ENCODE measurements at regions not wholly inside any gene's neighbourhood (a gene's known extent, or its start where the extent isn't known, plus 50 kb on each side); places are given as distances from the start of the nearest gene placed in this dataset.

DNA sequence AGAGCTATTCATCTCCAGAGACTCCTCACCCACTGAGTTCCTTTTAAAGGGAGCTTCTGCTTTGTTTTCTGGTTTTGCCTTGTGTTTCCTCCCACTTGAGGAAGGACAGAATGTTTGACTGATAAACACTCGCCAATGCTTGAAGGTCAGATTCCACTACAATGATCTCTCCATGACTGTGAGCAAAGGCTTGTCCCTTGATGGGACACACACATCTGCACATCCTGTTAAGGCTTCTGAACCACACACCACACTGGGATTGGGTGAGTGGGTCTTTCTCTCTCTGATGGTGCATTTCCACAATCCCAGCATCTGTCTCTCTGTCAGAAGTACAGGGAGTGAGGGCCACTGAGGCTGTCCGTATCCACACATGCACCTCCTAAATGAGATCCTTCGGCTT lies 245.3 kb downstream of the IRS2 start:
- Mint-ChIP-seq H3K27me3 (peaks cover 7% of the 10 kb centered on the region), H3K27ac (no peak overlapping the region), H3K9me3 (ENCODE audit: low read depth) (no peaks in the 10 kb centered on the region), H3K4me1 (peaks cover 3% of the 10 kb centered on the region), H3K4me3 (no peak overlapping the region), H3K36me3 (ENCODE audit: low read depth) (no peaks in the 10 kb centered on the region)
- ATAC-seq: no peak
- ChIA-PET CTCF (no interaction called here), POLR2A (no interaction called here)
- intact Hi-C loops (cut with DNase I, micrococcal nuclease): no loop called here
- DNase-seq: no peak

GRCh38 chr13:109537584-109537983 lies 248.8 kb downstream of the IRS2 start:
- intact Hi-C loops (cut with DNase I, micrococcal nuclease): no loop called here
- CTCF ChIA-PET: no interaction called here
- peaks cover 12% of the 10 kb centered on the region for H3K27me3 Mint-ChIP-seq
- POLR2A ChIA-PET: no interaction called here
- no peak overlapping the region for H3K4me3 Mint-ChIP-seq
- no peaks in the 10 kb centered on the region for H3K36me3 Mint-ChIP-seq (ENCODE audit: low read depth)
- H3K9me3 Mint-ChIP-seq (ENCODE audit: low read depth): no peaks in the 10 kb centered on the region
- no peaks in the 10 kb centered on the region for H3K4me1 Mint-ChIP-seq
- DNase-seq (no peak), ATAC-seq (no peak)
- H3K27ac Mint-ChIP-seq: no peak overlapping the region

DNA sequence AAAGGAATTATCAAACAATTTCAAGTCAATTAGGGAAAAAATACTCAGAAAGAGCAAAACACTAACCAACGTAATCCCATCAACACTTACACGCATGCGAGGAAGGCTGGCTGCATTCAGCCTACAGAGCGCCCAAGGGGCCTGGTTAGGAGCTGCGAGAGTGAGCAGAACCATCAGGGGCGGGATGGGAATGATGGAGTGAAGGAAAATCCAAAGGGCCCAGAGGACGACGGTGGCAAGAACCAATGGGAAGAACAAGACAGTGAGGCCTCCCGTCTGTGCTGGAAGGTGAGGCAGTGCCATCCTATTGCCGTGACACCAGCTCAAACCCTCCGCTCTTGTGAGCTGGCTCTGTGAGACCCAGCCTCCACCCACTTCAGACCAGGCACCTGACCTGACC lies 253.0 kb downstream of the IRS2 start:
- Mint-ChIP-seq H3K9me3 (ENCODE audit: low read depth) (no peaks in the 10 kb centered on the region), H3K27ac (no peak overlapping the region), H3K4me1 (no peaks in the 10 kb centered on the region), H3K4me3 (no peak overlapping the region), H3K36me3 (ENCODE audit: low read depth) (no peaks in the 10 kb centered on the region), H3K27me3 (peaks cover 8% of the 10 kb centered on the region)
- ChIA-PET CTCF (no interaction called here), POLR2A (no interaction called here)
- intact Hi-C loops (cut with DNase I, micrococcal nuclease): no loop called here
- no peak for ATAC-seq
- no peak for DNase-seq

GRCh38 chr13:109529964-109530363 lies 256.4 kb downstream of the IRS2 start:
- Mint-ChIP-seq H3K27me3 (peaks cover 9% of the 10 kb centered on the region), H3K27ac (no peak overlapping the region), H3K4me1 (no peaks in the 10 kb centered on the region), H3K4me3 (no peak overlapping the region), H3K36me3 (ENCODE audit: low read depth) (no peaks in the 10 kb centered on the region), H3K9me3 (ENCODE audit: low read depth) (no peaks in the 10 kb centered on the region)
- ChIA-PET POLR2A (no interaction called here), CTCF (no interaction called here)
- intact Hi-C loops (cut with DNase I, micrococcal nuclease): no loop called here
- ATAC-seq (no peak), DNase-seq (no peak)

- DNase-seq (no peak), ATAC-seq (no peak)
- Mint-ChIP-seq H3K4me1 (no peaks in the 10 kb centered on the region), H3K36me3 (ENCODE audit: low read depth) (no peaks in the 10 kb centered on the region), H3K4me3 (no peak overlapping the region), H3K27me3 (peaks cover 3% of the 10 kb centered on the region), H3K27ac (no peak overlapping the region), H3K9me3 (ENCODE audit: low read depth) (no peaks in the 10 kb centered on the region)
- ChIA-PET POLR2A (no interaction called here), CTCF (no interaction called here)
- intact Hi-C loops (cut with DNase I, micrococcal nuclease): no loop called here
Observed at GRCh38 chr13:109521719-109522118, 264.7 kb downstream of the IRS2 start.

- ChIA-PET CTCF (interaction anchor here (0.7 kb wide), 1 partner anchor 10 kb away, joined by 6 read pairs; no protein-coding TSS in a partner anchor), POLR2A (no interaction called here)
- Mint-ChIP-seq H3K4me1 (no peaks in the 10 kb centered on the region), H3K27ac (no peak overlapping the region), H3K9me3 (ENCODE audit: low read depth) (no peaks in the 10 kb centered on the region), H3K36me3 (ENCODE audit: low read depth) (no peaks in the 10 kb centered on the region), H3K27me3 (no peaks in the 10 kb centered on the region), H3K4me3 (no peak overlapping the region)
- no peak for DNase-seq
- ATAC-seq: no peak
- intact Hi-C loops (cut with DNase I, micrococcal nuclease): no loop called here
Observed at GRCh38 chr13:109517517-109517916, 268.9 kb downstream of the IRS2 start.

GRCh38 chr13:109516186-109516585 lies 270.2 kb downstream of the IRS2 start:
- H3K9me3 Mint-ChIP-seq (ENCODE audit: low read depth): no peaks in the 10 kb centered on the region
- DNase-seq (no peak), ATAC-seq (no peak)
- ChIA-PET CTCF (no interaction called here), POLR2A (no interaction called here)
- intact Hi-C loops (cut with DNase I, micrococcal nuclease): no loop called here
- no peaks in the 10 kb centered on the region for H3K27me3 Mint-ChIP-seq
- no peaks in the 10 kb centered on the region for H3K4me1 Mint-ChIP-seq
- no peak overlapping the region for H3K27ac Mint-ChIP-seq
- H3K4me3 Mint-ChIP-seq: no peak overlapping the region
- H3K36me3 Mint-ChIP-seq (ENCODE audit: low read depth): no peaks in the 10 kb centered on the region

DNA sequence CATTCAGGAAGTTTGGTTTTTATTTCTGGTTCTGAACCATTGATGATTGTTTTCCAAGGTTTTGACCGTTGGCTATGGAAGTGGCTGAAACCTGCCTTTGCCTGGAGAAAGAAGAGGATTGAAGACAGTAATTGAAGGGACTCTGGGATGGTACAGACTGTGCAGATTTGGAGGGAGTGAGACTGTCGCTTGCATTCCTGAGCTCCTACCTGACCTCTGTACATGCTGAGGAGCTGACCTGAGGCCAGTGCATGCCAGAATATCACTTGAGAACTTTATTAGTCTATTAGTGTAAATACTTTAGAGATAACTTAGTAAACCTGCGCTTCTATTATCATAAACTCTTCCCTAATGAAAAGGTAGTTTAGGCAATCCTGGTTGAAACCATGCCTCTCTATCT lies 276.4 kb downstream of the IRS2 start:
- Mint-ChIP-seq H3K27me3 (peaks cover 13% of the 10 kb centered on the region), H3K4me1 (no peaks in the 10 kb centered on the region), H3K36me3 (ENCODE audit: low read depth) (no peaks in the 10 kb centered on the region), H3K27ac (no peak overlapping the region), H3K9me3 (ENCODE audit: low read depth) (peaks cover 2% of the 10 kb centered on the region), H3K4me3 (no peak overlapping the region)
- POLR2A ChIA-PET: no interaction called here
- CTCF ChIA-PET: interaction anchor here (0.7 kb wide), 1 partner anchor 1955 kb away, joined by 3 read pairs; no protein-coding TSS in a partner anchor
- DNase-seq (no peak), ATAC-seq (no peak)
- intact Hi-C loops (cut with DNase I, micrococcal nuclease): no loop called here

DNA sequence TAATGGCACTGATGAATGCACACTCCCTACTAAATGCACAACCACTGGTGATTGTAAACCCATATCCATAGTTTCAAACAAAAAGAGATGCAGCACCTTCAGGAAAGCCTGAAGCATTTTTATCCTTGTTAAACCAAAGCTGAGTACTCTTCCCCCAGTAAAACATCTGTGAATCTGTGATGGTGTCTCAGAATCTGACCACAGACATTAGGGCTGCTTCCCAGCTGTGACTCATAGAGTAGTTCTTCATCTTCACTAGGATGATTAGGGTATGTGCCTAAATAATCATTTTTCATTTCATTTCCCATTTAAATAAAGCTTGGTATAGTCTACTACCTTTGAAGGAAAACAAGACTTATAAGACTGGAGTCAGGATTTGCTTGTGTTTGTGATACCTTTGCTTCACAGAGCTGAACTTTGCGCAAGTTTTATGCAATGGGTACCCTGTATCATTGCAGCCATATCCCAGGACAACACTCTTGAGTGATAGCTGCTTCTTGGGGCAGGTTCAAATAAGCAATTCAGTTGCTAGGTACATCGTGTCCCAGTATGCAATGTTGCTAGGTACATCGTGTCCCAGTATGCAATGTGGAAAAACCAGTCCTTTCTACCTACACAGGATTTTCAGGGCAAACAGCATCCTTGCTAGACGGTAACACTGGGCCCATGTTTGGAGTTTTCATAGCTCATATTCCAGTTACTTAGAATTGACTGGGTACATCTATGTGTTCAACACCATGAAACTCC lies 277.1 kb downstream of the IRS2 start:
- Mint-ChIP-seq H3K4me1 (no peaks in the 10 kb centered on the region), H3K9me3 (ENCODE audit: low read depth) (peaks cover 2% of the 10 kb centered on the region), H3K36me3 (ENCODE audit: low read depth) (no peaks in the 10 kb centered on the region), H3K27me3 (peaks cover 13% of the 10 kb centered on the region), H3K27ac (no peak overlapping the region), H3K4me3 (no peak overlapping the region)
- DNase-seq: no peak
- no peak for ATAC-seq
- CTCF ChIA-PET: interaction anchor here (0.7 kb wide), 1 partner anchor 1956 kb away, joined by 3 read pairs; no protein-coding TSS in a partner anchor
- POLR2A ChIA-PET: no interaction called here
- intact Hi-C loops (cut with DNase I, micrococcal nuclease): no loop called here

DNA sequence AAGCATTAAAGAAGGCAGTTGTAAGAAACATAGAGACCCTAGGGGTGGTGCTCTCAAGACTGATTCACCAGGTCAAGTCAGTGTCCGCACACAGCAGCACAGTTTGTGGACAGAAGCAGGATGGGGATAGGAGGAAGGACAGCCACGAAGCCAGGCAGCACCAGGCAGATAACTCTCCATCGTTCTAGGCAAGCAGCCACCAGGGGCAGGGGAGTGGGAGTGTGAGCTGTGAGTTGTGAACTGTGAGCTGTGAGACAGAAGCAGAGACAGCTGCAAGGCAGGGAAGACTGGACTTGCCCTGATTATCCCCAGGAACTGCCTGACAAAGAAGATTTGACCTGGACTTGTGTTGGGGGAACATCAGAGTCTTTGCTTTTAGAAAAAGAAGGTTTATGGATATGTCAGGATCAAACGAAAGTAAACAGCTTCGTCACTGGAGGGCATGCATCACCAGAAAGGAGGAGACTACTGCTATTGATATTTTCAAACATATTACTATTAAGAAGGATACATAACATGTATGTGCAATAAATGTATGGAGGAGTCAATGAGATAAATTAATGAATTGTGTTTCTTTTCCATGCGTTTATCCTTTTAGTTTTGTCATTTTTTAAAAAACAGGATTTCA lies 286.1 kb downstream of the IRS2 start:
- intact Hi-C loops (cut with DNase I, micrococcal nuclease): no loop called here
- peaks cover 4% of the 10 kb centered on the region for H3K9me3 Mint-ChIP-seq (ENCODE audit: low read depth)
- ATAC-seq: no peak

GRCh38 chr13:109497917-109498316 lies 288.5 kb downstream of the IRS2 start:
- Mint-ChIP-seq H3K4me1 (no peaks in the 10 kb centered on the region), H3K27ac (no peak overlapping the region), H3K36me3 (ENCODE audit: low read depth) (no peaks in the 10 kb centered on the region), H3K9me3 (ENCODE audit: low read depth) (no peaks in the 10 kb centered on the region), H3K27me3 (peaks cover 2% of the 10 kb centered on the region), H3K4me3 (no peak overlapping the region)
- no peak for DNase-seq
- intact Hi-C loops (cut with DNase I, micrococcal nuclease): no loop called here
- POLR2A ChIA-PET: no interaction called here
- ATAC-seq: no peak
- CTCF ChIA-PET: no interaction called here

More for the DNA sequence above, 286.1 kb downstream of the IRS2 start:
- ChIA-PET CTCF (no interaction called here), POLR2A (no interaction called here)
- no peak overlapping the region for H3K27ac Mint-ChIP-seq
- no peak overlapping the region for H3K4me3 Mint-ChIP-seq
- H3K27me3 Mint-ChIP-seq: peaks cover 6% of the 10 kb centered on the region
- no peaks in the 10 kb centered on the region for H3K4me1 Mint-ChIP-seq
- no peak for DNase-seq
- no peaks in the 10 kb centered on the region for H3K36me3 Mint-ChIP-seq (ENCODE audit: low read depth)

GRCh38 chr13:109496216-109496615 lies 290.2 kb downstream of the IRS2 start:
- ATAC-seq (no peak), DNase-seq (no peak)
- Mint-ChIP-seq H3K9me3 (ENCODE audit: low read depth) (no peaks in the 10 kb centered on the region), H3K27me3 (peaks cover 5% of the 10 kb centered on the region), H3K27ac (no peak overlapping the region), H3K4me1 (no peaks in the 10 kb centered on the region), H3K36me3 (ENCODE audit: low read depth) (no peaks in the 10 kb centered on the region), H3K4me3 (no peak overlapping the region)
- POLR2A ChIA-PET: no interaction called here
- CTCF ChIA-PET: no interaction called here
- intact Hi-C loops (cut with DNase I, micrococcal nuclease): no loop called here

All from activated CD4-positive, alpha-beta T cell treated with anti-CD3 and anti-CD28 coated beads for 36 hours (primary cell).